GM21786 (cell line): ENCODE measurements at regions not wholly inside any gene's neighbourhood (a gene's known extent, or its start where the extent isn't known, plus 50 kb on each side); places are given as distances from the start of the nearest gene placed in this dataset.
A peak's percentile ranks its signal among the peaks of the same experiment; 100 is the strongest.
"Not testable (repeated sequence)": the region's sequence is repeated elsewhere in the genome, so short reads cannot be mapped to it uniquely, and the experiment has no call there.

Experiments
- ATAC-seq: cut with Tn5 transposase; IDR thresholded peaks from one replicate; pipeline ENCODE4 v1.9.1; 2021; ENCODE audit not compliant: unreplicated experiment

- no peak for ATAC-seq
These were observed 162.2 kb downstream of the SMAD6 start for GRCh38 chr15:66864086-66864830.

- ATAC-seq = no peak
These were observed 162.8 kb downstream of the SMAD6 start for GRCh38 chr15:66864871-66865281.

DNA sequence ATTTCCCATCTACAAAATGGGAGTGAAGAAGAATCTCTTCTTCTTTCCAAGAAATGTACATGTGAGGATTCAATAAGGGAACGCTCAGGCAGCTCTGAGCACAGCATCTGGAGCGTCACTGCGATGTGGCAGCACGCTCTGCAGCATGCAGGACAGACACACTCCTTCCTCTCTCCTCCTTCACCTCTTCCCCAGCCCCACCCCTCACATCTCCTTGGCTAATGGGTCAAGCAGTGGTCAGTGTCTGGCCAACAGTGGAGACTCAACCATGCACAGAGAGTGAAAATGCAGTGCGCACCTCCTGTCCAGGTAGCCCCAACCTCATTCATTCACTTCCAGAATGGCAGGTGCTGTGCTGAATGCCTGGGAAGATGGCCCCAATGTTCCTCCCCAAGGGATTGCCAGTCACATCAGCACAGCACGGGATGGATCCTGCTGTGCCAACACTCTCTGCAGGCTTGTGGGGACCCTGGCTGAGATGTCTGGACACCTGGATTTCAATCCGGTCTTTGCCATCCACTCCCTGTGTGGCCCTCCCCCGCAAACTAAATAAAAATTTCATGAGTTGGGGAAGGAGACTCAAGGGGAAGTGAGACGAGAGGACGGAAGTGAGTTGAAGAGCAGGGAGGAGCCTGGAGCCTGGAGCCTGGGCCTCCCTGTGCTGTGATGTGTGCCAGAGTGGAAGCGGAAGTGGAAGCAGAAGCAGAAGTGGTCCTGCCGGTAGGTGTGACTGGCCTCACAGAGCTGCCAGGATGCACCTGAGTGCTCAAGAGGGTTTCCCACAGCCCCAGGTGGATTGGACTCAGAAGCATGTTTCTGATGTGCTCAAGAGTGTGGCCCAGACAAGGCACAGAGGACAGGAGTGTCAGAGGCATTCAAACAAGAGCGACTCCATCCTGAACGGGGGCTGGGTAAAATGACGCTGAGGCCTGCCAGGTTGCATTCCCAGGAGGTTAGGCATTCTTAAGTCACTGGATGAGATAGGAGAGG, 163.9 kb downstream of the SMAD6 start:
- ATAC-seq = peak; percentile 60

- ATAC-seq = no peak
These were observed 164.6 kb downstream of the SMAD6 start for GRCh38 chr15:66866656-66867055.

DNA sequence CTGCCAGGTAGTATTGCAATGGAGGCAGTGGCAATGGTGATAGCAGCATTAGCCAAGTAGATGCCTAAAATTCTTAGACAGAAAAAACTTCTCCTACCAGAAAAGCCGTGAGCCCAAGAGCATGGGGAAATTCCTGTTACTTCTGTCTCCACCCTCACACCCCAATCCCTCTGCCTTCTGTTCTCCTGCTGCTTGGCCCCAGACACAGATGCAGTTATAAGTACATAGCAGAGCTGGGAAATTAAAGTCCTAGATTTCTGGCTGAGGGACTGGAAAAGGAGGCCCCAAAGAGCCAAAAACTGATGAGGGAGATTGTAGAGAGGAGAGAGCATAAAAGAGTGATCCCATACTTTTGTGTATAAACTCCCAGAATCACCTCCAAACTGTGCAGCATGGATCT, 166.9 kb downstream of the SMAD6 start:
- no peak for ATAC-seq

DNA sequence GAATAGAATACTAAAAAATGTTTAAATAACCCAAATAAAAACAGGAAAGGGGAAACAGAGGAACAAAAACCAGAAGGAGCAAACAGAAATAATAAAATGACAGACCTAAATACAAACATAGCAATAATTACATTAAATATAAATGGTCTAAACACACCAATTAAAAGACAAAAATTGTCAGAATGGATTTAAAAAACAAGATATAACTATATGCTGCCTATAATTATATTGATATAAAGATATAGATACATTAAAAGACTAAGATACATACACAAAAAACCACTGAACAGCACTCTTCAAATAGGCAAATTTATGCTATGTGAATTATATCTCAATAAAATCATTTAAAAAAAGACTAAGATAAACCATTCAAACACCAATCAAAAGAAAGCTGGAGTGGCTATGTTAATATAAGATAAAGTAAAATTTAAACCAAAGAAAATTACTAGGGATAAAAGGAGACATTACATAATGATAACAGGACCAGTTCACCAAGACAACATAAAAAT, 168.9 kb downstream of the SMAD6 start:
- no peak for ATAC-seq

GRCh38 chr15:66872405-66872804, 170.4 kb downstream of the SMAD6 start:
- ATAC-seq = no peak

DNA sequence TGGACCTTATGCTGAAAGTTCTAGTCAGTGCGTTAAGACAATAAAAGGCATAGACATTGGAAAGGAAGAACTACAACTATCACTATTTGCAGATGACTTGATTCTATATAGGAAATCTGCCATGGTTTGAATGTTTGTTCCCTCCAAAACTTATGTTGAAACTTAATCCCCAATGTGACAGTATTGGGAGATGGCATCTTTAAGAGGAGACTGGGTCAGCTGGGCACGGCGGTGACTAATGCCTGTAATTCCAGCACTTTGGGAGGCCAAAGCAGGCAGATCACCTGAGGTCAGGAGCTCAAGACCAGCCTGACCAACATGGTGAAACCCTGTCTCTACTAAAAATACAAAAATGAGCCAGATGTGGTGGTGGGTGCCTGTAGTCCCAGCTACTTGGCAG, 171.3 kb downstream of the SMAD6 start:
- ATAC-seq = not testable (repeated sequence)

- ATAC-seq = no peak
These were observed 171.8 kb downstream of the SMAD6 start for GRCh38 chr15:66873856-66874255.

- no peak for ATAC-seq
These were observed 173.8 kb downstream of the SMAD6 start for GRCh38 chr15:66875588-66876420.

DNA sequence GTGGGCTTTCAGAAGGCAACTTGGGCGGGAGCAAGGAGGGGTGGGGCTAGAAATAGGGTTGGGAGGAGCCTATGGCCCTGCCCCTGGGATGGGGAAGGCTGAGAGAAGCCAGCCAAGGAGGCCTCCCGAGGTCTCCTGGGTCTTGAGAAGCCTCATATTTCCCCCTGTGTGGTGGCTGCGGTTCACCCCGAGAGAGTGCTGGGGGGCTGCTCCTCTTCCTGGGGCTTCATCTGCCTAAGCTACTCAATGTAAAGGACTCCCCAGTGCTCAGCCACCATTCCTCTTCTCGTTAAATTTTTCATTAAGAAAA, 174.3 kb downstream of the SMAD6 start:
- no peak for ATAC-seq

- no peak for ATAC-seq
These were observed 174.9 kb downstream of the SMAD6 start for GRCh38 chr15:66876731-66877476.

GRCh38 chr15:66877477-66878271, 175.6 kb downstream of the SMAD6 start:
- no peak for ATAC-seq

- ATAC-seq = no peak
These were observed 176.7 kb downstream of the SMAD6 start for GRCh38 chr15:66878761-66879160.

- ATAC-seq = no peak
These were observed 177.7 kb downstream of the SMAD6 start for GRCh38 chr15:66879531-66880368.

DNA sequence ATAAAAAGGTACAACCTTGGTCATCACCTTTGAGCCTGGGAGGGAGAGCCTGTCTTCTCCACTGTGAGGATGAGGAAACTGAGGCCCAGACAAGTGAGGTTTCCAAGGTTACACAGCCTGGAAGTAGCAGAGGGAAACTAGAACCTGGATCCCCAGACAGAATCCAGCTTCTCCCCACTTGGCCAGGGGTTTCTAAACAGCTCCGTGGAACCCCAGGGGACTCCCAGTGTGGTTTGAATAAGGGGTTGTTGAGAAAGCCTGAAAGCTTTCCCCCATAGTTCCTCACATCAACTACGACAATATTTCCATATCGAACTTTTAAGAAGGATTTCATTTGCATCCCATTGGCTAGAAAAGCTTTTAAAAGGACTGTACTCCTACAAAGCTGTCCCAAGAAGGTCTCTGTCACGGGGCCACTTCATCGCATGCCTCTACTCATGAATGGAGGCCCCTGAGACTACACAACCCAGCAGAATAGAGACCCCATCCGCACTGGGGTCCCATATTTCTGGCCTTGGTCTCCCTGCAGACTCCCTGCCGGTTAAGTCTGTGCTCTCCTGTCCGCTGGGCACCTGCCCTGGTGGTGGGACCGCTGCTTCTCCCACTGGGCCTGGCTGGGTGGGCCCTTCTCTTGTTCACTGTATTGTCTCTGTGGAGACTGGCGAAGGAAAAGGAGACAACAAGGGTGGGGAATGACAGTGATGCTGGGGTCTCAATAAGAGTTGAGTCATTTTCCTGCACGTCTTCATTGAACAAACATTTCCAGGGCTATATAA, 178.5 kb downstream of the SMAD6 start:
- no peak for ATAC-seq

- ATAC-seq = no peak
These were observed 179.3 kb downstream of the SMAD6 start for GRCh38 chr15:66881173-66881905.
